K562 (cell line): ENCODE measurements at regions not wholly inside any gene's neighbourhood (a gene's known extent, or its start where the extent isn't known, plus 50 kb on each side); places are given as distances from the start of the nearest gene placed in this dataset.

Experiments used
- BRCA1 ChIP-seq, 2 experiments: fragments of 450-650 bp in 1 of 2; sonication (generic) in 1 of 2; formaldehyde crosslinking in 1 of 2; IDR thresholded peaks; 2 replicates each; pipeline versions ENCODE4 v1.5.0 to v1.6.1; 2017 to 2020; ENCODE audit warnings: mild to moderate bottlenecking in 1 of 2, missing genetic modification reagents in 1 of 2
- CEBPB ChIP-seq: fragments of 450-650 bp; IDR thresholded peaks from 2 replicates; pipeline ENCODE4 v1.6.1; 2016; ENCODE audit warnings: missing genetic modification characterization, missing compliant biosample characterization
- CEBPG ChIP-seq, 3 experiments: fragments of 200-800 bp in 1 of 3; sonication (Bioruptor generic) in 1 of 3; sonication (generic) in 1 of 3; formaldehyde crosslinking in 1 of 3; IDR thresholded peaks in 2 of 3; conservative IDR thresholded peaks in 1 of 3; 2 replicates each; pipeline versions ENCODE4 v1.6.1 to v1.8.0; 2016 to 2022; ENCODE audit warnings: missing compliant biosample characterization in 2 of 3, missing genetic modification characterization in 2 of 3, mild to moderate bottlenecking in 1 of 3, missing genetic modification reagents in 1 of 3
- E2F3 ChIP-seq: fragments of 250-450 bp; sonication (Bioruptor Pico); IDR thresholded peaks from 2 replicates; pipeline ENCODE4 v1.4.0; 2020; ENCODE audit warnings: mild to moderate bottlenecking
- FOSL1 ChIP-seq: fragments of 200-800 bp; sonication (Bioruptor generic); conservative IDR thresholded peaks from 2 replicates; pipeline ENCODE4 v1.6.1; 2016; ENCODE audit warnings: missing genetic modification characterization, missing compliant biosample characterization
- MAX ChIP-seq: sonication (generic); formaldehyde crosslinking; IDR thresholded peaks from 2 replicates; pipeline ENCODE4 v1.9.0; 2022; ENCODE audit warnings: mild to moderate bottlenecking, missing genetic modification reagents
- POLR2A ChIP-seq: fragments of 450-650 bp; conservative IDR thresholded peaks from 2 replicates; pipeline ENCODE4 v1.6.1; 2016
- PREB ChIP-seq: sonication (generic); formaldehyde crosslinking; IDR thresholded peaks from 2 replicates; pipeline ENCODE4 v1.8.1; 2023; ENCODE audit warnings: mild to moderate bottlenecking, missing genetic modification reagents
- SMC3 ChIP-seq: conservative IDR thresholded peaks from 2 replicates; pipeline ENCODE4 v1.6.1; 2011; ENCODE audit warnings: low read depth, low read length, improper control_type of control experiment; ENCODE audit not compliant: insufficient read depth
- ZKSCAN3 ChIP-seq: fragments of 250-450 bp; sonication (Bioruptor Pico); IDR thresholded peaks from 2 replicates; pipeline ENCODE4 v1.4.0; 2020
- ZNF133 ChIP-seq: fragments of 250-450 bp; sonication (Bioruptor Pico); IDR thresholded peaks from 2 replicates; pipeline ENCODE4 v1.4.0; 2020; ENCODE audit warnings: mild to moderate bottlenecking

- TF ChIP-seq BRCA1 (IDR thresholded peaks at IDR 0.05) (no peak), BRCA1 (CRISPR knock-in tag; IDR thresholded peaks at IDR 0.05) (no peak), SMC3 (no peak), E2F3 (CRISPR knock-in tag) (no peak), ZKSCAN3 (no peak), FOSL1 (tag) (no peak), POLR2A (no peak), CEBPG (CRISPR knock-in tag; IDR thresholded peaks at IDR 0.05) (no peak), CEBPG (tag; conservative IDR thresholded peaks at IDR 0.05 in 1 of 2, IDR thresholded peaks at IDR 0.05 in 1 of 2) (no peak), CEBPB (no peak), ZNF133 (CRISPR knock-in tag) (no peak), MAX (no peak), PREB (CRISPR knock-in tag) (no peak)
Measured at GRCh38 chr10:125401462-125401861, 241.1 kb upstream of the CTBP2 start.
